Stimulated activated CD4-positive, alpha-beta T cell treated with anti-CD3 and anti-CD28 coated beads, TNF-alpha, amount 100 ng/mL, for 4 hours (primary cell): ENCODE measurements at regions not wholly inside any gene's neighbourhood (a gene's known extent, or its start where the extent isn't known, plus 50 kb on each side); places are given as distances from the start of the nearest gene placed in this dataset.

Source experiments
- DNase-seq, 3 experiments: peaks; one replicate each; pipeline ENCODE4 v3.0.0-alpha.2; 2020; ENCODE audit warnings: low read depth in 3 of 3

- DNase-seq: no peak
Observed at GRCh38 chr1:38115682-38116202, 69.1 kb upstream of the POU3F1 start.

GRCh38 chr1:38115226-38115625, 68.6 kb upstream of the POU3F1 start:
- no peak for DNase-seq

- no peak for DNase-seq
Observed at GRCh38 chr1:38114241-38115026, 67.8 kb upstream of the POU3F1 start.

GRCh38 chr1:38113159-38113666, 66.6 kb upstream of the POU3F1 start:
- DNase-seq: no peak

GRCh38 chr1:38111589-38111988, 65.0 kb upstream of the POU3F1 start:
- DNase-seq: no peak

GRCh38 chr1:38105267-38105666, 58.7 kb upstream of the POU3F1 start:
- DNase-seq: no peak

GRCh38 chr1:38102636-38103035, 56.0 kb upstream of the POU3F1 start:
- no peak for DNase-seq

GRCh38 chr1:38101037-38101785, 54.6 kb upstream of the POU3F1 start:
- no peak for DNase-seq

- no peak for DNase-seq
Observed at GRCh38 chr1:38098101-38098847, 51.7 kb upstream of the POU3F1 start.

- DNase-seq: no peak
Observed at GRCh38 chr1:38097284-38097898, 50.8 kb upstream of the POU3F1 start.
